Ovary (tissue), 7 donors: ENCODE measurements at regions not wholly inside any gene's neighbourhood (a gene's known extent, or its start where the extent isn't known, plus 50 kb on each side); places are given as distances from the start of the nearest gene placed in this dataset.
"Not testable (repeated sequence)": the region's sequence is repeated elsewhere in the genome, so short reads cannot be mapped to it uniquely, and the experiment has no call there.

Source experiments
- DNase-seq, 5 donors: peaks; one replicate each; pipeline ENCODE4 v3.0.0-alpha.2; 2019 to 2020
- H3K27ac ChIP-seq, 2 donors: fragments of 200-600 bp; one replicate each; pipeline versions ENCODE4 v1.5.1 to v1.8.0; 2019 to 2022
- H3K27me3 ChIP-seq: fragments of 200-600 bp; one replicate; pipeline ENCODE4 v1.8.0; 2022
- H3K36me3 ChIP-seq: fragments of 200-600 bp; sonication (generic); one replicate; pipeline ENCODE4 v1.5.1; 2019
- H3K4me1 ChIP-seq: one replicate; pipeline ENCODE4 v1.8.1; 2013; ENCODE audit warnings: mild to moderate bottlenecking, moderate library complexity; ENCODE audit not compliant: insufficient read depth
- H3K4me3 ChIP-seq: fragments of 200-600 bp; sonication (generic); one replicate; pipeline ENCODE4 v1.5.1; 2017
- H3K9me3 ChIP-seq, 2 donors: fragments of 200-600 bp in 1 of 2; sonication (generic) in 1 of 2; one replicate each; pipeline versions ENCODE4 v1.5.1 to v1.8.1; 2013 to 2019; ENCODE audit warnings: mild to moderate bottlenecking in 1 of 2, moderate library complexity in 1 of 2
- CTCF ChIP-seq, 3 donors: fragments of 450-650 bp in 2 of 3; fragments of 200-600 bp in 1 of 3; IDR thresholded peaks; one replicate each; pipeline versions ENCODE4 v1.5.1 to v1.8.0; 2016 to 2022; ENCODE audit warnings: antibody characterized with exemption in 3 of 3, mild to moderate bottlenecking in 1 of 3
- EP300 ChIP-seq: sonication (generic); formaldehyde crosslinking; IDR thresholded peaks from one replicate; pipeline ENCODE4 v1.6.1; 2017; ENCODE audit warnings: antibody characterized with exemption
- POLR2A ChIP-seq: fragments of 450-650 bp; IDR thresholded peaks from one replicate; pipeline ENCODE4 v1.6.1; 2017; ENCODE audit warnings: antibody characterized with exemption, mild to moderate bottlenecking, moderate library complexity
- WGBS, 3 donors: extraction: QIAGEN DNeasy Blood & Tissue Kit in 1 of 3; methylation state at CpG; one replicate each; pipeline versions ENCODE4 v1.1.5 to v1.1.7; 2013 to 2017; 5-methylcytosine and 5-hydroxymethylcytosine counted together
- intact Hi-C, 4 donors: fragments of 100-400 bp; cut with DNase I; formaldehyde crosslinking; loops; one replicate each; pipeline versions ENCODE4 v1.11.0 to v1.15.1; 2022 to 2023
- donor health status: DM: no; HTN: no; CAD: no; lungs with moderate emphysema.
- donor health status: DM: no; HTN: no; CAD: no.
- donor health status: Bipolar disorder and iron deficiency.
- donor health status: DM: no; HTN: no; CAD: no.
- donor health status: DM: yes; HTN: yes; CAD: no.

- H3K27me3 ChIP-seq, result no peaks in the 10 kb centered on the region
- no peaks in the 10 kb centered on the region for H3K4me1 ChIP-seq
- intact Hi-C loops, result no loop called here
- H3K4me3 ChIP-seq, result no peak overlapping the region
- no peak overlapping the region for H3K27ac ChIP-seq
- H3K9me3 ChIP-seq, result no peaks in the 10 kb centered on the region
- TF ChIP-seq CTCF (IDR thresholded peaks at IDR 0.05) (no peak), EP300 (no peak), POLR2A (no peak)
- DNase-seq, result no peak
- 5 to 13% (median 6%) methylated on average over 3 of the region's 3 CpGs for WGBS, 3 donors
- H3K36me3 ChIP-seq, result no peaks in the 10 kb centered on the region
Observed at GRCh38 chr1:191804311-191804710, 354.0 kb upstream of the RGS18 start.

- H3K4me1 ChIP-seq, H3K27me3 ChIP-seq, H3K4me3 ChIP-seq, intact Hi-C loops, H3K36me3 ChIP-seq, H3K27ac ChIP-seq, H3K9me3 ChIP-seq, DNase-seq: not testable (repeated sequence)
- 65 to 72% (median 66%) methylated on average over 5 of the region's 5 CpGs for WGBS, 3 donors
Observed at GRCh38 chr1:191813593-191813992, 344.7 kb upstream of the RGS18 start.

GRCh38 chr1:191818198-191818597 lies 340.1 kb upstream of the RGS18 start:
- Histone ChIP-seq H3K4me1 (no peaks in the 10 kb centered on the region), H3K4me3 (no peak overlapping the region), H3K9me3 (no peaks in the 10 kb centered on the region), H3K27ac (no peak overlapping the region), H3K27me3 (no peaks in the 10 kb centered on the region), H3K36me3 (no peaks in the 10 kb centered on the region)
- intact Hi-C loops, result no loop called here
- TF ChIP-seq EP300, result no peak
- no peak for TF ChIP-seq CTCF (IDR thresholded peaks at IDR 0.05)
- no peak for TF ChIP-seq POLR2A
- DNase-seq, result no peak
- 89 to 97% (median 95%) methylated on average over 1 of the region's 1 CpG for WGBS, 3 donors

DNA sequence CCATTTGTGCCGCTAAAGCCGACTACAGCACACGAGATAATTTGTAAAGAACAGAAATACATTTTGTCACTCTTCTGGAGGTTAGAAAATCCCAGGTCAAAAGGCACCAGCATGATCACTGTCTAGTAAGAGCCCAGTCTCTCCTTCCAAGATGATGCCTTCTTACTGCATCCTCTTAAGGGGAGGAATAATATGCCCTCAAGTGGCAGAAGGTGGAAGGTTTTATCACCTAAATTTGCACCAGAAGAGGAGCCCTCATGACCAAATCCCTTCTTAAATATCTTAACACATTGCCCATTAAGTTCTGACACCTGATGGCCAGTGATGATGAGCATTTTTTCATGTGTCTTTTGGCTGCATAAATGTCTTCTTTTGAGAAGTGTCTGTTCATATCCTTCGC lies 326.7 kb upstream of the RGS18 start:
- Histone ChIP-seq H3K4me3 (no peak overlapping the region), H3K27ac (no peak overlapping the region), H3K9me3 (no peaks in the 10 kb centered on the region), H3K4me1 (no peaks in the 10 kb centered on the region), H3K36me3 (no peaks in the 10 kb centered on the region), H3K27me3 (no peaks in the 10 kb centered on the region)
- intact Hi-C loops, result no loop called here
- 76 to 82% (median 78%) methylated on average over 4 of the region's 4 CpGs for WGBS, 3 donors
- no peak for DNase-seq
- TF ChIP-seq CTCF (IDR thresholded peaks at IDR 0.05), result no peak

DNA sequence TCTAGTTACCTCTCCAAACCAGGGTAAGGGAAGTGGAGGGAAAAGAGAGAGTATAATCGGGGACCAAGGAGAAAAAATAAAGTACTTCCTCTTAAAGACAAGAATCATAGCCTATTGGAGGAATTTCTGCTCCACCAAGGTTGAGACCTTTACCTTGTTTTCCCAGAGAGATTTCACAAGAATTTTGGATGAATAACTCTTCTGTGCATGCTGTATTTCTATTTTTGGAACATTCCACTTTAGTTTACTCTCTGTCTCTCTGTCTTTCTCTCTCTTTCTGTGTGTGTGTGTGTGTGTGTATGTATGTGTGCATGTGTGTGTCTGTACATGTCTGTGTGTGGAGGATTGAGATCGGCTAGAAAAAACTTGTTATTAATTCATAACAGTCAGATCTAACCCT lies 318.4 kb upstream of the RGS18 start:
- TF ChIP-seq CTCF (IDR thresholded peaks at IDR 0.05) (no peak), EP300 (no peak), POLR2A (no peak)
- Histone ChIP-seq H3K27ac (no peak overlapping the region), H3K9me3 (no peaks in the 10 kb centered on the region), H3K4me3 (no peak overlapping the region), H3K36me3 (no peaks in the 10 kb centered on the region), H3K27me3 (no peaks in the 10 kb centered on the region), H3K4me1 (no peaks in the 10 kb centered on the region)
- no peak for DNase-seq
- intact Hi-C loops, result no loop called here
- WGBS, 3 donors, result 43 to 58% (median 47%) methylated on average over 2 of the region's 2 CpGs
